ENCODE measurements at regions not wholly inside any gene's neighbourhood (a gene's known extent, or its start where the extent isn't known, plus 50 kb on each side); places are given as distances from the start of the nearest gene placed in this dataset.

DNA sequence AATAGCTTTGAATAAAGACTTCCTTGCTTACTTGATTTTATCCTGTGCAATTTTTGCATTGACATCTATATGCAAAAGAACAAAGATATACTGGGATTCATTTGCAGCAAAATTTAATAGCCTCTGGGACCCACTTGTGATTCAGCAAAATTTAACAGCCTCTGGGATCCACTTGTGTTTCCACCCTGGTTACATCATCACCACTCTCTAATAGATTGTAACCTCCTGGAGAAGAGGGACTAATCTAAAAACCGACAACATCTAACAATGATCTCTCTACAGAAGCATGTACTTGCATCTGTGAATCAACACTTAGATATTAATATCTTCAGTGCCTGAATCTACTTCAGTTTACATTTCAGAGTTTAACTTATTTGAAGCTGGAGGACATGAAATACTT is 202.0 kb upstream of the CPHXL start:
- Histone ChIP-seq H3K79me2 (ENCODE audit: low read depth) (no peaks in the 10 kb centered on the region), H3F3A (ENCODE audit: insufficient read depth, low read depth) (no peaks in the 10 kb centered on the region), H3K4me3 (no peak overlapping the region), H3K27ac (no peak overlapping the region), H3K36me3 (ENCODE audit: low read depth) (no peaks in the 10 kb centered on the region), H2AFZ (no peak overlapping the region), H3K27me3 (ENCODE audit: insufficient read depth, low read depth) (peaks cover 3% of the 10 kb centered on the region; the same call in 1 of the 2 replicates), H3K4me1 (replicated peaks; ENCODE audit: insufficient read depth) (no peaks in the 10 kb centered on the region), H3K9me2 (ENCODE audit: insufficient read depth) (no peaks in the 10 kb centered on the region), H3K9me3 (ENCODE audit: insufficient read depth, low read depth) (no peaks in the 10 kb centered on the region), H4K20me1 (ENCODE audit: insufficient read depth) (no peaks in the 10 kb centered on the region), H3K4me2 (no peak overlapping the region)
- no peak for DNase-seq
- intact Hi-C loops (cut with micrococcal nuclease; ENCODE audit: unreplicated experiment) = no loop called here
- no TSS peak for BruUV-seq (replicated peaks)
- POLR2A ChIA-PET (ENCODE audit: unreplicated experiment) = no interaction called here
- no peak for TF ChIP-seq CTCF (conservative IDR thresholded peaks at IDR 0.05)
- TF ChIP-seq EZH2 (IDR thresholded peaks at IDR 0.05; ENCODE audit: low read depth) = no peak
- CTCF ChIA-PET = no interaction called here

GRCh38 chr16:75929046-75929445 is 202.8 kb upstream of the CPHXL start:
- H3K9me3 ChIP-seq (ENCODE audit: insufficient read depth, low read depth) = no peaks in the 10 kb centered on the region
- CTCF ChIA-PET = interaction anchor here (0.6 kb wide), 1 partner anchor 82 kb away, joined by 4 read pairs; no protein-coding TSS in a partner anchor
- no peak overlapping the region for H3K4me3 ChIP-seq
- intact Hi-C loops (cut with micrococcal nuclease; ENCODE audit: unreplicated experiment) = no loop called here
- no peaks in the 10 kb centered on the region for H3K9me2 ChIP-seq (ENCODE audit: insufficient read depth)
- no TSS peak for BruUV-seq (replicated peaks)
- no peaks in the 10 kb centered on the region for H3F3A ChIP-seq (ENCODE audit: insufficient read depth, low read depth)
- H3K27me3 ChIP-seq (ENCODE audit: insufficient read depth, low read depth) = peaks cover 3% of the 10 kb centered on the region; the same call in 1 of the 2 replicates
- POLR2A ChIA-PET (ENCODE audit: unreplicated experiment) = no interaction called here
- H3K36me3 ChIP-seq (ENCODE audit: low read depth) = no peaks in the 10 kb centered on the region
- TF ChIP-seq CTCF (conservative IDR thresholded peaks at IDR 0.05) (no peak), EZH2 (IDR thresholded peaks at IDR 0.05; ENCODE audit: low read depth) (no peak)
- H3K79me2 ChIP-seq (ENCODE audit: low read depth) = no peaks in the 10 kb centered on the region
- no peak overlapping the region for H3K27ac ChIP-seq
- no peak overlapping the region for H3K4me2 ChIP-seq
- DNase-seq = no peak
- H2AFZ ChIP-seq = no peak overlapping the region
- no peaks in the 10 kb centered on the region for H4K20me1 ChIP-seq (ENCODE audit: insufficient read depth)
- no peaks in the 10 kb centered on the region for H3K4me1 ChIP-seq (replicated peaks; ENCODE audit: insufficient read depth)

GRCh38 chr16:75931043-75931442 is 204.8 kb upstream of the CPHXL start:
- intact Hi-C loops (cut with micrococcal nuclease; ENCODE audit: unreplicated experiment) = no loop called here
- TF ChIP-seq CTCF (conservative IDR thresholded peaks at IDR 0.05) (no peak), EZH2 (IDR thresholded peaks at IDR 0.05; ENCODE audit: low read depth) (no peak)
- Histone ChIP-seq H4K20me1 (ENCODE audit: insufficient read depth) (no peaks in the 10 kb centered on the region), H3F3A (ENCODE audit: insufficient read depth, low read depth) (no peaks in the 10 kb centered on the region), H3K9me2 (ENCODE audit: insufficient read depth) (no peaks in the 10 kb centered on the region), H3K4me2 (no peak overlapping the region), H3K4me3 (no peak overlapping the region), H3K36me3 (ENCODE audit: low read depth) (no peaks in the 10 kb centered on the region), H3K4me1 (replicated peaks; ENCODE audit: insufficient read depth) (no peaks in the 10 kb centered on the region), H3K27ac (no peak overlapping the region), H2AFZ (no peak overlapping the region), H3K79me2 (ENCODE audit: low read depth) (no peaks in the 10 kb centered on the region), H3K9me3 (ENCODE audit: insufficient read depth, low read depth) (no peaks in the 10 kb centered on the region), H3K27me3 (ENCODE audit: insufficient read depth, low read depth) (peaks cover 1% of the 10 kb centered on the region; the same call in 1 of the 2 replicates)
- CTCF ChIA-PET = no interaction called here
- BruUV-seq (replicated peaks) = no TSS peak
- no peak for DNase-seq
- POLR2A ChIA-PET (ENCODE audit: unreplicated experiment) = no interaction called here
